Umbilical cord (tissue), 1 donor: ENCODE measurements at regions not wholly inside any gene's neighbourhood (a gene's known extent, or its start where the extent isn't known, plus 50 kb on each side); places are given as distances from the start of the nearest gene placed in this dataset.
A peak's percentile ranks its signal among the peaks of the same experiment; 100 is the strongest.

ENCODE experiments used
- DNase-seq: peaks from one replicate; pipeline ENCODE4 v3.0.0-alpha.2; 2015; ENCODE audit warnings: low spot score

DNA sequence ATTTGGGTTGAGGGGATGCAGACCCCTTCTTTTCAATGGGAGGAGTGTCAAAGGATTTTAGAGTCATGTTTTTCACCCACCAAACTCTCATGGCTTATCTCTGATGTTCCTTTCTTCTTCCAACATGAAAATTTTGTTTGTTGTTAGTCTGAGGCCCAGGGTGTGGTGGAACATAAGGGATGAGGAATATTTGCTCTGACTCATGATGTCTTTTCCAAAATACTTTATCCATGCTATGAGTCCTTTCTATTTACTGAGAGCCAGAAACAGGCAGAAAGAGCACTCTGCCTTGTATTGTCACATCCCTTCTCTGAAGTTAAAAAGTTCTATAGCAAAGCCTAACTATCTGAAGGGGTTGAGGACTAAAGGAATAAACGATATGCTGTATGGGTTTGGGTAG is 61.6 kb upstream of the GYPA start:
- DNase-seq = peak; percentile 51

GRCh38 chr4:144203155-144203554 is 62.6 kb upstream of the GYPA start:
- DNase-seq = no peak

GRCh38 chr4:144204431-144204830 is 63.9 kb upstream of the GYPA start:
- DNase-seq = peak; percentile 66

- no peak for DNase-seq
These were observed 66.2 kb upstream of the GYPA start for GRCh38 chr4:144206711-144207110.

- DNase-seq = no peak
These were observed 67.6 kb upstream of the GYPA start for GRCh38 chr4:144208074-144208473.

- no peak for DNase-seq
These were observed 69.0 kb upstream of the GYPA start for GRCh38 chr4:144209491-144209890.

DNA sequence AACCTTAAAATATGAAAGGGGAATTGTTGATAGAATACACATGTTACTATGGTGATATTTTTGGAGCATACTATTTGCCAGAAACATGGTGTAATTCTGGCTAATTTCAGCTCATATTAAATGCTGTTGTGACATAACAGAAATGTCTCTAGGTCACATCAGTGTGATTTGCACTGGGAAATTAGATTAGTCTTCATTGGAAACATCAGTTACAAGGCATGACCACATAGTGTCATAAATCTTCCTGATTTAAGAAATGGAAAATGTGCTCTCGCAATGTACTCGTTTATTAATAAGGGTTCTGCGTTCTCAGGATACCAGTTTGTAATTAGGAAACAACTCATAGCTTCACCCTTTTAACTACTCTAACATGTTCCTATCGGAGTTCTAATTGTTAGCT is 72.9 kb upstream of the GYPA start:
- DNase-seq = no peak

DNA sequence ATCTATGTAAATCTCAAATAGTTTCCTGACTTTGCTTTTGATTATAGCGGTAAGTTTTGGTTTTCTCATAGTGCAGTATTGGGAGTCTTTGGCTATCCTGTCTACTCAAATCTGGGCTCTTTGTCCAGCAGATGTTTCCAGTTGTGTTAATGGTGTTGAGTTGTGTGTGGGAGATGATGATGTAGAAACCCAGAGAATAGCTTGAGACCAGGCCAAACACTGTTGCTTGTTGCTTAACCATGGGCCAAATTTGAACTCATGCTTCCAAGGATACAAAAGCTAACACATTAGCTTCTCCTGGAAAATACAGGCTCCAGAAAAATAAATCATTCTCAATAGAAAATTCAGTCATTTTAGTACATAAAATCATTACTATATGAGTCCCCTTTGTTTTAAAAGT is 82.6 kb upstream of the GYPA start:
- DNase-seq = no peak

- DNase-seq = peak; percentile 30
These were observed 83.1 kb upstream of the GYPA start for GRCh38 chr4:144223661-144224060.

DNA sequence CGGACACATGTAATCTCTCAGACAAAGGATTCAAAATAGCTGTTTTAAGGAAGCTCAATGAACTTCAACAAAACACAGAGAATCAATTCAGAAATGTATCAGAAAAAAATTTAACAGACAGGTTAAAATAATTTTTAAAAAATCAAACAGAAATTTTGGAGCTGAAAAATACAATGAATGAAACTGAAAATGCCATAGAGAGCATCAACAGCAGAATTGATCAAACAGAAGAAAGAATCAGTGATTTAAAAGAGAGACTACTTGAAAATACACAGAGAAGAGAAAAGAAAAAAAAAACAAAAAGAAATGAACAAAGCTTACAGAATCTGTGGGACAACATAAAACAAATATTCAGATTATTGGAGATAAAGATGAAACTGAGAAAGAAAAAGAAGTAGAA is 118.8 kb upstream of the GYPA start:
- DNase-seq = no peak

- DNase-seq = peak; percentile 11
These were observed 126.6 kb upstream of the GYPA start for GRCh38 chr4:144267084-144267483.

GRCh38 chr4:144280688-144281087 is 140.2 kb upstream of the GYPA start:
- no peak for DNase-seq

- DNase-seq = no peak
These were observed 143.0 kb upstream of the GYPA start for GRCh38 chr4:144283526-144283925.

DNA sequence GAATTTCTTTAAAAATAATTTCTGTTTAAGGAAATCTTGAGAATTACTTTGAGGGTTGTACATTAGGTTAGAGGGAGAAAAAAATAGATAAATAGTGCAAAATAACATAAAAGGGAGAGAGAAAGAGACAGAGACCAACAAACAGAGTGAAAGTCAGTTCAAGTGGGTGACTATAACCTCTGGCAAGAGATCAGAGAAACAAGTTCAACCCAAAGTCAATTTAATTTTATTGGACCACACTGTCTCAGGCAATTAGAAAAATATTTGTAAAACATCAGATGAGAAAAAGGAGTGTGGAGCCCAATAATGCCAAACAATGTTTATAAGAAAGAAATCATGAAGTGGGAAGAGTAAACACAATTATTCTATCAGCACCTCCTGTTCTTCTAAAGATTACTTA is 143.5 kb upstream of the GYPA start:
- DNase-seq = no peak

GRCh38 chr4:144288011-144288903 is 147.7 kb upstream of the GYPA start:
- no peak for DNase-seq

GRCh38 chr4:144289667-144290428 is 149.3 kb upstream of the GYPA start:
- no peak for DNase-seq

DNA sequence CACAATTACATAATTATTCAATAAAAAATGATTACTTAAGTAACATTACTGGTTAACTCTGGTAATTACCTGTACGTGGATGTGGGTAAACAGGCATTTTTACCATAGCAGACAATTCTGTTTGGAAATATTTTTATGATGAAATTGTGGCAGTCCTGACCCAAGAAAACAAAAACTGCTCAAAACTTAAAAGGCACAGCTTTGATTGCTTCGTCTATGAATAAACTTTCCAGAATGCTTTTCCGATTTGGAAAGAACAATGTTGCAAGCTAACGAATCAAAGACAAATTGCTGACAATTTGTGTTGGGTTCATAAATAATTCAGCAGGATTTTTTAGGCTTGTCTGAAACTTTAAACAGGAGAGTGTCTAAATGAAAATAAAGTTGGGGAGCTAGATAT is 150.6 kb upstream of the GYPA start:
- DNase-seq = no peak

GRCh38 chr4:144294211-144294610 is 153.7 kb upstream of the GYPA start:
- no peak for DNase-seq

GRCh38 chr4:144295286-144295995 is 154.9 kb upstream of the GYPA start:
- peak; percentile 10 for DNase-seq

- DNase-seq = no peak
These were observed 156.4 kb upstream of the GYPA start for GRCh38 chr4:144296941-144297340.

- DNase-seq = no peak
These were observed 158.0 kb upstream of the GYPA start for GRCh38 chr4:144298519-144298918.

DNA sequence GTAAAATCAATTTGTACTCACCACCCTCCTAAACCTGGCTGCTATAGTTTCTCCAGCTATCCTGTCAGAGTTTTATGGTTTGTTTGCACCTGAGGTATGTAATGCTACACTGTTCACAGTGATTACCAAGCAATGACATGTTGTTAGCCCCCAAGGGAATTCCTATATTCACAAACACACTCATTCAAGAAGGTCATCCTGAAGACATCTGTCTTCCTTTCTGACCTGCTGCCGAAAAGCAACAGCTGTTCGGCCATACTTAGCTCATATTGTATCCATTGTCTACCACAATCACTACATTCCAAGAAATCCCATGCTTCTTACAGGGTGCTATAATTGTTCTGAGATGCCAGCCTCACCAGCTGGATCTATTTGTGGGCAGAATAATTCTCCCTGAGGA is 160.1 kb upstream of the GYPA start:
- peak; percentile 20 for DNase-seq
